ENCODE measurements at regions not wholly inside any gene's neighbourhood (a gene's known extent, or its start where the extent isn't known, plus 50 kb on each side); places are given as distances from the start of the nearest gene placed in this dataset.
A peak's percentile ranks its signal among the peaks of the same experiment; 100 is the strongest.

- no peak overlapping the region for H3K27ac ChIP-seq
- H3K9me3 ChIP-seq (ENCODE audit: low read depth, low read length): no peaks in the 10 kb centered on the region
- H3K36me3 ChIP-seq (ENCODE audit: insufficient read depth, low read length): no peaks in the 10 kb centered on the region
- peak overlapping the region; percentile 26; the same call in 1 of the 2 replicates for H3K4me3 ChIP-seq
- no peak for DNase-seq (ENCODE audit: low read depth, low spot score)
- TF ChIP-seq POLR2AphosphoS5 (IDR thresholded peaks at IDR 0.05; ENCODE audit: borderline replicate concordance, low read depth, low read length) (no peak), FOXP2 (optimal IDR thresholded peaks at IDR 0.05; ENCODE audit: control extremely low read depth, extremely low read length, insufficient read depth) (no peak), EZH2 (IDR thresholded peaks at IDR 0.05) (no peak)
- no peak overlapping the region for H3K9ac ChIP-seq (ENCODE audit: insufficient read length)
Observed at GRCh38 chr5:107808671-107809137, 138.0 kb upstream of the EFNA5 start.

GRCh38 chr5:107807431-107807830 is 136.7 kb upstream of the EFNA5 start:
- DNase-seq (ENCODE audit: low read depth, low spot score): no peak
- H3K27ac ChIP-seq: no peak overlapping the region
- no peaks in the 10 kb centered on the region for H3K36me3 ChIP-seq (ENCODE audit: insufficient read depth, low read length)
- no peak overlapping the region for H3K9ac ChIP-seq (ENCODE audit: insufficient read length)
- no peaks in the 10 kb centered on the region for H3K9me3 ChIP-seq (ENCODE audit: low read depth, low read length)
- H3K4me3 ChIP-seq: no peak overlapping the region
- TF ChIP-seq POLR2AphosphoS5 (IDR thresholded peaks at IDR 0.05; ENCODE audit: borderline replicate concordance, low read depth, low read length) (no peak), FOXP2 (optimal IDR thresholded peaks at IDR 0.05; ENCODE audit: control extremely low read depth, extremely low read length, insufficient read depth) (no peak), EZH2 (IDR thresholded peaks at IDR 0.05) (no peak)

GRCh38 chr5:107806705-107807104 is 136.0 kb upstream of the EFNA5 start:
- no peak for TF ChIP-seq POLR2AphosphoS5 (IDR thresholded peaks at IDR 0.05; ENCODE audit: borderline replicate concordance, low read depth, low read length)
- TF ChIP-seq FOXP2 (optimal IDR thresholded peaks at IDR 0.05; ENCODE audit: control extremely low read depth, extremely low read length, insufficient read depth): no peak
- TF ChIP-seq EZH2 (IDR thresholded peaks at IDR 0.05): no peak

GRCh38 chr5:107806271-107806670 is 135.5 kb upstream of the EFNA5 start:
- no peaks in the 10 kb centered on the region for H3K36me3 ChIP-seq (ENCODE audit: insufficient read depth, low read length)
- DNase-seq (ENCODE audit: low read depth, low spot score): no peak
- no peak overlapping the region for H3K9ac ChIP-seq (ENCODE audit: insufficient read length)
- H3K9me3 ChIP-seq (ENCODE audit: low read depth, low read length): no peaks in the 10 kb centered on the region
- H3K4me3 ChIP-seq: no peak overlapping the region
- no peak for TF ChIP-seq POLR2AphosphoS5 (IDR thresholded peaks at IDR 0.05; ENCODE audit: borderline replicate concordance, low read depth, low read length)
- no peak for TF ChIP-seq EZH2 (IDR thresholded peaks at IDR 0.05)
- TF ChIP-seq FOXP2 (optimal IDR thresholded peaks at IDR 0.05; ENCODE audit: control extremely low read depth, extremely low read length, insufficient read depth): no peak
- H3K27ac ChIP-seq: no peak overlapping the region

More at GRCh38 chr5:107806705-107807104, 136.0 kb upstream of the EFNA5 start:
- Histone ChIP-seq H3K9me3 (ENCODE audit: low read depth, low read length) (no peaks in the 10 kb centered on the region), H3K27ac (no peak overlapping the region), H3K4me3 (no peak overlapping the region), H3K9ac (ENCODE audit: insufficient read length) (no peak overlapping the region), H3K36me3 (ENCODE audit: insufficient read depth, low read length) (no peaks in the 10 kb centered on the region)
- no peak for DNase-seq (ENCODE audit: low read depth, low spot score)

- Histone ChIP-seq H3K4me3 (no peak overlapping the region), H3K36me3 (ENCODE audit: insufficient read depth, low read length) (no peaks in the 10 kb centered on the region), H3K9ac (ENCODE audit: insufficient read length) (no peak overlapping the region), H3K27ac (no peak overlapping the region), H3K9me3 (ENCODE audit: low read depth, low read length) (no peaks in the 10 kb centered on the region)
- no peak for DNase-seq (ENCODE audit: low read depth, low spot score)
- TF ChIP-seq FOXP2 (optimal IDR thresholded peaks at IDR 0.05; ENCODE audit: control extremely low read depth, extremely low read length, insufficient read depth) (no peak), EZH2 (IDR thresholded peaks at IDR 0.05) (no peak), POLR2AphosphoS5 (IDR thresholded peaks at IDR 0.05; ENCODE audit: borderline replicate concordance, low read depth, low read length) (no peak)
Observed at GRCh38 chr5:107805824-107806223, 135.1 kb upstream of the EFNA5 start.

GRCh38 chr5:107805166-107805565 is 134.4 kb upstream of the EFNA5 start:
- TF ChIP-seq FOXP2 (optimal IDR thresholded peaks at IDR 0.05; ENCODE audit: control extremely low read depth, extremely low read length, insufficient read depth): no peak
- TF ChIP-seq POLR2AphosphoS5 (IDR thresholded peaks at IDR 0.05; ENCODE audit: borderline replicate concordance, low read depth, low read length): no peak
- no peak for TF ChIP-seq EZH2 (IDR thresholded peaks at IDR 0.05)
- Histone ChIP-seq H3K4me3 (no peak overlapping the region), H3K36me3 (ENCODE audit: insufficient read depth, low read length) (no peaks in the 10 kb centered on the region), H3K9ac (ENCODE audit: insufficient read length) (no peak overlapping the region), H3K9me3 (ENCODE audit: low read depth, low read length) (no peaks in the 10 kb centered on the region), H3K27ac (no peak overlapping the region)
- no peak for DNase-seq (ENCODE audit: low read depth, low spot score)

- TF ChIP-seq FOXP2 (optimal IDR thresholded peaks at IDR 0.05; ENCODE audit: control extremely low read depth, extremely low read length, insufficient read depth) (no peak), POLR2AphosphoS5 (IDR thresholded peaks at IDR 0.05; ENCODE audit: borderline replicate concordance, low read depth, low read length) (no peak), EZH2 (IDR thresholded peaks at IDR 0.05) (no peak)
- no peak overlapping the region for H3K4me3 ChIP-seq
- H3K27ac ChIP-seq: no peak overlapping the region
- DNase-seq (ENCODE audit: low read depth, low spot score): no peak
- no peaks in the 10 kb centered on the region for H3K36me3 ChIP-seq (ENCODE audit: insufficient read depth, low read length)
- H3K9me3 ChIP-seq (ENCODE audit: low read depth, low read length): no peaks in the 10 kb centered on the region
- H3K9ac ChIP-seq (ENCODE audit: insufficient read length): no peak overlapping the region
Observed at GRCh38 chr5:107803728-107804127, 133.0 kb upstream of the EFNA5 start.

GRCh38 chr5:107801061-107801460 is 130.3 kb upstream of the EFNA5 start:
- no peak for DNase-seq (ENCODE audit: low read depth, low spot score)
- TF ChIP-seq POLR2AphosphoS5 (IDR thresholded peaks at IDR 0.05; ENCODE audit: borderline replicate concordance, low read depth, low read length) (no peak), EZH2 (IDR thresholded peaks at IDR 0.05) (no peak), FOXP2 (optimal IDR thresholded peaks at IDR 0.05; ENCODE audit: control extremely low read depth, extremely low read length, insufficient read depth) (no peak)
- H3K4me3 ChIP-seq: no peak overlapping the region
- no peaks in the 10 kb centered on the region for H3K36me3 ChIP-seq (ENCODE audit: insufficient read depth, low read length)
- H3K9me3 ChIP-seq (ENCODE audit: low read depth, low read length): no peaks in the 10 kb centered on the region
- no peak overlapping the region for H3K27ac ChIP-seq
- no peak overlapping the region for H3K9ac ChIP-seq (ENCODE audit: insufficient read length)

- TF ChIP-seq FOXP2 (optimal IDR thresholded peaks at IDR 0.05; ENCODE audit: control extremely low read depth, extremely low read length, insufficient read depth) (no peak), POLR2AphosphoS5 (IDR thresholded peaks at IDR 0.05; ENCODE audit: borderline replicate concordance, low read depth, low read length) (no peak), EZH2 (IDR thresholded peaks at IDR 0.05) (no peak)
- DNase-seq (ENCODE audit: low read depth, low spot score): no peak
- no peaks in the 10 kb centered on the region for H3K9me3 ChIP-seq (ENCODE audit: low read depth, low read length)
Observed at GRCh38 chr5:107799306-107799705, 128.6 kb upstream of the EFNA5 start.

More at GRCh38 chr5:107799306-107799705, 128.6 kb upstream of the EFNA5 start:
- Histone ChIP-seq H3K36me3 (ENCODE audit: insufficient read depth, low read length) (no peaks in the 10 kb centered on the region), H3K27ac (no peak overlapping the region), H3K4me3 (no peak overlapping the region), H3K9ac (ENCODE audit: insufficient read length) (no peak overlapping the region)
